Neuronal stem cell (in vitro differentiated cells): ENCODE measurements at regions not wholly inside any gene's neighbourhood (a gene's known extent, or its start where the extent isn't known, plus 50 kb on each side); places are given as distances from the start of the nearest gene placed in this dataset.
"Not testable (repeated sequence)": the region's sequence is repeated elsewhere in the genome, so short reads cannot be mapped to it uniquely, and the experiment has no call there.

ENCODE experiments used
- DNase-seq: peaks from one replicate; pipeline ENCODE4 v3.0.0-alpha.2; 2013; ENCODE audit warnings: low spot score
- H2AFZ ChIP-seq: one replicate; pipeline ENCODE4 v1.6.1; 2013; ENCODE audit warnings: mild to moderate bottlenecking, low read length, inconsistent platforms
- H2AK5ac ChIP-seq: 2 replicates; pipeline ENCODE4 v1.6.1; 2013; ENCODE audit warnings: low read depth, mild to moderate bottlenecking, inconsistent platforms, low read length, moderate library complexity, mixed read lengths
- H2BK120ac ChIP-seq: 2 replicates; pipeline ENCODE4 v1.6.1; 2013; ENCODE audit warnings: low read depth, mild to moderate bottlenecking, inconsistent platforms, low read length, moderate library complexity, mixed read lengths
- H2BK12ac ChIP-seq: one replicate; pipeline ENCODE4 v1.6.1; 2013; ENCODE audit warnings: low read length, inconsistent platforms
- H2BK15ac ChIP-seq: 2 replicates; pipeline ENCODE4 v1.6.1; 2013; ENCODE audit warnings: mild to moderate bottlenecking, low read length, inconsistent platforms, mixed read lengths
- H2BK5ac ChIP-seq: one replicate; pipeline ENCODE4 v1.6.1; 2013; ENCODE audit warnings: inconsistent platforms, mild to moderate bottlenecking, low read length, moderate library complexity
- H3K14ac ChIP-seq: one replicate; pipeline ENCODE4 v1.6.1; 2013; ENCODE audit warnings: low read length, inconsistent platforms
- H3K18ac ChIP-seq: 2 replicates; pipeline ENCODE4 v1.6.1; 2013; ENCODE audit warnings: low read length, inconsistent platforms
- H3K23ac ChIP-seq: 2 replicates; pipeline ENCODE4 v1.6.1; 2013; ENCODE audit warnings: low read depth, mild to moderate bottlenecking, mixed read lengths, low read length, inconsistent platforms; ENCODE audit not compliant: poor library complexity
- H3K27ac ChIP-seq: replicated peaks from 3 replicates; pipeline ENCODE4 v1.5.1; 2013; ENCODE audit warnings: low read length, inconsistent platforms
- H3K27me3 ChIP-seq, 3 experiments: 2 replicates each; pipeline ENCODE4 v1.6.1; 2013; ENCODE audit warnings: low read length in 3 of 3, mild to moderate bottlenecking in 2 of 3, inconsistent platforms in 1 of 3, low read depth in 1 of 3, mixed read lengths in 1 of 3, moderate library complexity in 1 of 3; ENCODE audit not compliant: control insufficient read depth in 3 of 3, insufficient read depth in 3 of 3
- H3K36me3 ChIP-seq, 2 donors: replicated peaks in 1 of 2; 2 replicates each; pipeline ENCODE4 v1.6.1; 2013; ENCODE audit warnings: low read length in 2 of 2; ENCODE audit not compliant: control insufficient read depth in 2 of 2, insufficient read depth in 2 of 2
- H3K4ac ChIP-seq: 2 replicates; pipeline ENCODE4 v1.6.1; 2013; ENCODE audit warnings: inconsistent platforms, mild to moderate bottlenecking, low read length, moderate library complexity
- H3K4me1 ChIP-seq, 2 donors: 1 replicate in 1 of 2; 2 replicates in 1 of 2; pipeline ENCODE4 v1.6.1; 2013; ENCODE audit warnings: low read length in 2 of 2, low read depth in 1 of 2; ENCODE audit not compliant: control insufficient read depth in 2 of 2, insufficient read depth in 1 of 2
- H3K4me2 ChIP-seq: one replicate; pipeline ENCODE4 v1.6.1; 2013; ENCODE audit warnings: mild to moderate bottlenecking, low read length, inconsistent platforms; ENCODE audit not compliant: insufficient read depth, poor library complexity, severe bottlenecking
- H3K4me3 ChIP-seq, 2 donors: 2 replicates each; pipeline ENCODE4 v1.5.1; 2013; ENCODE audit warnings: low read length in 2 of 2, mild to moderate bottlenecking in 2 of 2, inconsistent platforms in 1 of 2, moderate library complexity in 1 of 2
- H3K79me1 ChIP-seq: one replicate; pipeline ENCODE4 v1.6.1; 2013; ENCODE audit warnings: low read depth, mild to moderate bottlenecking, inconsistent platforms, low read length, moderate library complexity
- H3K9ac ChIP-seq: one replicate; pipeline ENCODE4 v1.6.1; 2013; ENCODE audit warnings: mild to moderate bottlenecking, low read depth, low read length, inconsistent platforms; ENCODE audit not compliant: poor library complexity
- H3K9me3 ChIP-seq, 2 donors: replicated peaks in 1 of 2; 2 replicates each; pipeline versions ENCODE3 to v1.6.1; 2013; ENCODE audit warnings: low read length in 2 of 2, mild to moderate bottlenecking in 2 of 2, inconsistent platforms in 1 of 2, low read depth in 1 of 2, mixed read lengths in 1 of 2, moderate library complexity in 1 of 2; ENCODE audit not compliant: control insufficient read depth in 2 of 2, insufficient read depth in 1 of 2
- H4K8ac ChIP-seq: one replicate; pipeline ENCODE4 v1.6.1; 2013; ENCODE audit warnings: low read depth, mild to moderate bottlenecking, inconsistent platforms, low read length, moderate library complexity
- H4K91ac ChIP-seq: one replicate; pipeline ENCODE4 v1.6.1; 2013; ENCODE audit warnings: low read length, low read depth, mild to moderate bottlenecking, inconsistent platforms; ENCODE audit not compliant: poor library complexity
- WGBS, 2 donors: extraction: QIAGEN DNeasy Blood & Tissue Kit; methylation state at CpG; one replicate each; pipeline ENCODE4 v1.1.7; 2013; ENCODE audit warnings: missing lambda C conversion rate in 2 of 2, mixed read lengths in 1 of 2; ENCODE audit not compliant: insufficient read length in 2 of 2, insufficient replicate concordance in 1 of 2; ENCODE audit errors: extremely low coverage in 2 of 2; 5-methylcytosine and 5-hydroxymethylcytosine counted together

- H3K14ac ChIP-seq, H2AK5ac ChIP-seq, H3K79me1 ChIP-seq, H4K91ac ChIP-seq, H2AFZ ChIP-seq, H3K27ac ChIP-seq, H3K4me2 ChIP-seq, H2BK12ac ChIP-seq, H3K4ac ChIP-seq, H3K36me3 ChIP-seq, H3K9ac ChIP-seq, H3K9me3 ChIP-seq, H3K18ac ChIP-seq, H3K4me3 ChIP-seq, H2BK120ac ChIP-seq, H3K4me1 ChIP-seq, H3K23ac ChIP-seq, H2BK15ac ChIP-seq, H2BK5ac ChIP-seq, H4K8ac ChIP-seq, DNase-seq: not testable (repeated sequence)
- peaks cover 0 to 26% (median 0%) of the 10 kb centered on the region in 3 experiments for H3K27me3 ChIP-seq
Observed at GRCh38 chr5:6284491-6284890, 93.9 kb downstream of the MED10 start.

- Histone ChIP-seq H2AFZ (no peak overlapping the region), H2AK5ac (no peak overlapping the region), H3K9me3 (no peaks in the 10 kb centered on the region), H2BK15ac (no peak overlapping the region), H3K18ac (no peak overlapping the region), H3K36me3 (no peaks in the 10 kb centered on the region), H3K4me2 (no peak overlapping the region), H3K9ac (no peak overlapping the region), H4K91ac (no peak overlapping the region), H2BK120ac (no peak overlapping the region), H3K79me1 (no peaks in the 10 kb centered on the region), H2BK12ac (no peak overlapping the region), H4K8ac (no peak overlapping the region), H2BK5ac (no peak overlapping the region), H3K23ac (no peak overlapping the region), H3K4me3 (no peak overlapping the region), H3K4me1 (peaks cover 0 to 4% of the 10 kb centered on the region in 2 donors), H3K27me3 (peaks cover 0 to 15% (median 0%) of the 10 kb centered on the region in 3 experiments), H3K14ac (no peak overlapping the region), H3K4ac (no peak overlapping the region), H3K27ac (no peak overlapping the region)
- no peak for DNase-seq
- no CpG with 5 or more reads among the region's 1 CpG for WGBS, 2 donors
Observed at GRCh38 chr5:6282352-6282751, 96.0 kb downstream of the MED10 start.

GRCh38 chr5:6281818-6282217 is 96.5 kb downstream of the MED10 start:
- WGBS, 2 donors: no CpG with 5 or more reads among the region's 4 CpGs
- H3K27me3 ChIP-seq: peaks cover 0 to 10% (median 0%) of the 10 kb centered on the region in 3 experiments
- DNase-seq: no peak
- H3K36me3 ChIP-seq: no peaks in the 10 kb centered on the region
- peaks cover 0 to 3% of the 10 kb centered on the region in 2 donors for H3K4me1 ChIP-seq
- no peak overlapping the region for H3K27ac ChIP-seq
- H3K4ac ChIP-seq: no peak overlapping the region
- H2BK15ac ChIP-seq: no peak overlapping the region
- H3K18ac ChIP-seq: no peak overlapping the region
- no peak overlapping the region for H4K91ac ChIP-seq
- no peak overlapping the region for H3K14ac ChIP-seq
- H2BK120ac ChIP-seq: no peak overlapping the region
- no peak overlapping the region for H3K9ac ChIP-seq
- H2BK12ac ChIP-seq: no peak overlapping the region
- no peak overlapping the region for H4K8ac ChIP-seq
- H3K4me3 ChIP-seq: no peak overlapping the region
- no peak overlapping the region for H3K23ac ChIP-seq
- H2BK5ac ChIP-seq: no peak overlapping the region
- no peaks in the 10 kb centered on the region for H3K79me1 ChIP-seq
- no peak overlapping the region for H2AFZ ChIP-seq
- H3K4me2 ChIP-seq: no peak overlapping the region
- H2AK5ac ChIP-seq: no peak overlapping the region
- no peaks in the 10 kb centered on the region for H3K9me3 ChIP-seq

DNA sequence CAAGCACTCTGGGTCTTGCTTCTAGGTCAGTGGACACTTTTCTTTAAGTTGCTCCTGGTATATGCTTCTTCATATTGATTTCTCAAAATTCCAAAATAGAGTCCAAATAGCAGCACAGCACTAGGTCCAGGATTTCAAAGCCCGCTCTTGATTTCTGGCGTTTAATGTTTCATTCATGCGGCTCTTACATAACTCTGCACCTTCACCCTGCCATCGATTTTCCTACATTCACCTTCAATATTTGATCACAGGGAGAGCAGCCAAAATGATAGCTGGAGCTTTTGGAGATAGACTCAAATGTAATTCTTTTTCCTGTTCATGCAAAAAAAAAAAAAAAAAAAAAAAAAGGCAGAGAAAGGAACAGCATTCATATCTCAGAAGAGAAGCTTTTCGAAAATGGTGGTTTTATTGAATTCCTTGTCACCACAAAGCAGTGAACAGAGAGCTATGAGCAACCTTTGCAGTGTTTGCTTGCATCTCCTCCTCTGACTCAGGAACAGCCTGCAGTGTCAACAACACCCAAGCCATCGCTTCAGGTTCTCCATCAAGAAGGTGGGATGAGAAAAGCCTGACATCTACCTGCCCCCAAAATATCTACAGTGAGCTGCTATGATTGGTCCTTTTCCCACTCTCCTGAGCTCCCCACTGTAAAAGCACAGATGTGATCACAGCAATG is 97.8 kb downstream of the MED10 start:
- Histone ChIP-seq H3K14ac (no peak overlapping the region), H2BK12ac (no peak overlapping the region), H3K4me3 (no peak overlapping the region), H2BK120ac (no peak overlapping the region), H3K23ac (no peak overlapping the region), H4K8ac (no peak overlapping the region), H2AFZ (no peak overlapping the region), H3K36me3 (no peaks in the 10 kb centered on the region), H2BK5ac (no peak overlapping the region), H2BK15ac (no peak overlapping the region), H3K18ac (no peak overlapping the region), H4K91ac (no peak overlapping the region), H2AK5ac (no peak overlapping the region), H3K79me1 (no peaks in the 10 kb centered on the region), H3K4me1 (peaks cover 0 to 3% of the 10 kb centered on the region in 2 donors), H3K4me2 (no peak overlapping the region), H3K9me3 (no peaks in the 10 kb centered on the region), H3K27ac (no peak overlapping the region), H3K9ac (no peak overlapping the region), H3K4ac (no peak overlapping the region), H3K27me3 (peaks cover 0 to 4% (median 0%) of the 10 kb centered on the region in 3 experiments)
- no peak for DNase-seq
- WGBS, 2 donors: no CpG with 5 or more reads among the region's 6 CpGs
